ENCODE measurements at regions not wholly inside any gene's neighbourhood (a gene's known extent, or its start where the extent isn't known, plus 50 kb on each side); places are given as distances from the start of the nearest gene placed in this dataset.

- H2AK9ac ChIP-seq (replicated peaks; ENCODE audit: low read depth, low read length, poor library complexity), result no peak overlapping the region
- DNase-seq (no peak), ATAC-seq (ENCODE audit: low read depth) (no peak)
- no peak overlapping the region for H2BK15ac ChIP-seq (ENCODE audit: low read depth, low read length)
- H3K4me2 ChIP-seq (ENCODE audit: low read depth, low read length), result no peak overlapping the region
- no peaks in the 10 kb centered on the region for H3K9me1 ChIP-seq (ENCODE audit: insufficient read depth, low read length)
- no peak overlapping the region for H3K27ac ChIP-seq (ENCODE audit: insufficient read depth, low read length)
- H2BK120ac ChIP-seq (ENCODE audit: low read depth, low read length), result no peak overlapping the region
- no peak overlapping the region for H3K18ac ChIP-seq (ENCODE audit: low read depth, low read length)
- POLR2A ChIA-PET (ENCODE audit: unreplicated experiment), result no interaction called here
- H3K4me1 ChIP-seq (ENCODE audit: control insufficient read depth, insufficient read depth, low read length), result no peaks in the 10 kb centered on the region
- H2AK5ac ChIP-seq (ENCODE audit: low read depth, low read length), result no peak overlapping the region
- no peaks in the 10 kb centered on the region for H3K79me1 ChIP-seq (ENCODE audit: low read depth in 1 of 2, low read length in 2 of 2)
- no peak overlapping the region for H3K4me3 ChIP-seq (ENCODE audit: insufficient read depth, low read depth, low read length)
- dilution Hi-C loops (cut with HindIII; ENCODE audit: low sequenced_read_pairs, unreplicated experiment) (no loop called here), intact Hi-C loops (cut with micrococcal nuclease) (no loop called here), in situ Hi-C loops (cut with MboI; ENCODE audit: low sequenced_read_pairs) (no loop called here)
- CTCF ChIA-PET, result no interaction called here
- H3K36me3 ChIP-seq (ENCODE audit: control insufficient read depth, insufficient read depth, low read length), result no peaks in the 10 kb centered on the region
- no peak overlapping the region for H3K4ac ChIP-seq (ENCODE audit: low read depth, low read length)
- no peaks in the 10 kb centered on the region for H3K27me3 ChIP-seq (ENCODE audit: control insufficient read depth, insufficient read depth, low read length)
- WGBS, 2 experiments (ENCODE audit: extremely low coverage in 2 of 2, insufficient read length in 1 of 2), result no CpG with 5 or more reads among the region's 3 CpGs
- no TSS peak for BruUV-seq (replicated peaks)
- no peak overlapping the region for H2AFZ ChIP-seq (replicated peaks; ENCODE audit: low read length, poor library complexity)
- no peak overlapping the region for H4K8ac ChIP-seq (ENCODE audit: low read depth in 2 of 2, low read length in 2 of 2)
- H4K5ac ChIP-seq (ENCODE audit: low read depth, low read length), result no peak overlapping the region
- TF ChIP-seq CEBPB (IDR thresholded peaks at IDR 0.05; ENCODE audit: low read depth, low read length), result no peak
- no peak for TF ChIP-seq MXI1 (IDR thresholded peaks at IDR 0.05; ENCODE audit: borderline replicate concordance, low read depth, low read length)
- TF ChIP-seq RCOR1 (IDR thresholded peaks at IDR 0.05; ENCODE audit: insufficient replicate concordance, low read length), result no peak
- TF ChIP-seq MAFK (IDR thresholded peaks at IDR 0.05; ENCODE audit: low read depth, low read length), result no peak
- no peak for TF ChIP-seq POLR2A (IDR thresholded peaks at IDR 0.05; ENCODE audit: low read depth, low read length)
- no peak overlapping the region for H2BK5ac ChIP-seq (ENCODE audit: low read depth, low read length, poor library complexity, severe bottlenecking)
- H3K56ac ChIP-seq (ENCODE audit: extremely low read depth, insufficient read depth, low read length), result no peak overlapping the region
- no peaks in the 10 kb centered on the region for H4K20me1 ChIP-seq (ENCODE audit: insufficient read depth, low read length)
- no peak overlapping the region for H3K14ac ChIP-seq (replicated peaks; ENCODE audit: low read depth, low read length)
- no peak overlapping the region for H3K9ac ChIP-seq (ENCODE audit: low read depth, low read length)
- H3K23ac ChIP-seq (ENCODE audit: low read depth, low read length), result no peak overlapping the region
- no peak overlapping the region for H4K91ac ChIP-seq (ENCODE audit: insufficient read depth, low read depth, low read length)
- H2BK20ac ChIP-seq (ENCODE audit: low read depth, low read length), result no peak overlapping the region
- H3K9me3 ChIP-seq (ENCODE audit: control insufficient read depth, insufficient read depth, low read length), result no peaks in the 10 kb centered on the region; the same call in 1 of the 2 replicates
Observed at GRCh38 chr5:175092691-175093090, 351.3 kb downstream of the DRD1 start.
